HG03159 (cell line): ENCODE measurements at regions not wholly inside any gene's neighbourhood (a gene's known extent, or its start where the extent isn't known, plus 50 kb on each side); places are given as distances from the start of the nearest gene placed in this dataset.

Experiments used
- ATAC-seq: cut with Tn5 transposase; IDR thresholded peaks from one replicate; pipeline ENCODE4 v1.9.1; 2021; ENCODE audit warnings: mild to moderate bottlenecking, moderate library complexity; ENCODE audit not compliant: unreplicated experiment

- ATAC-seq = no peak
Observed at GRCh38 chr10:106213493-106213892, 951.0 kb downstream of the SORCS1 start.

GRCh38 chr10:106198275-106198674 is 966.2 kb downstream of the SORCS1 start:
- ATAC-seq = no peak

DNA sequence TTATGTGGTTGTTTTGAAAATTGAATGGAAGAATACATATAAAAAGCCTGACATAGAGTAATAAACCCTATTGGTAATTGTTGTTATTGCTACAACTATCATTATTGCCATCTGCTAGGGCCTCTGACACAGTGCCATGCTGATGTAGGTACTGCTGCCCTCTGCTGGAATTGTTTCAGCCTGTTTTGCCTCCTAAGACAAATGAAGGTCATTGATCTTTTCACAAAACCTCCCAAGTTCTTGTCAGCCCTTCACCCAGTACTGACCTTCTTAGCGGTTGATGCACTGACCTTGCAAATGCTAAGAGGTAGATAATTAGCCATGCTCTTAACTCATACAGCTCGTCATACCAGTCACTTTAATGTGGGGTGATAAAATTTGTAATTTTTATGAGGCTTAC is 975.2 kb downstream of the SORCS1 start:
- ATAC-seq = no peak

DNA sequence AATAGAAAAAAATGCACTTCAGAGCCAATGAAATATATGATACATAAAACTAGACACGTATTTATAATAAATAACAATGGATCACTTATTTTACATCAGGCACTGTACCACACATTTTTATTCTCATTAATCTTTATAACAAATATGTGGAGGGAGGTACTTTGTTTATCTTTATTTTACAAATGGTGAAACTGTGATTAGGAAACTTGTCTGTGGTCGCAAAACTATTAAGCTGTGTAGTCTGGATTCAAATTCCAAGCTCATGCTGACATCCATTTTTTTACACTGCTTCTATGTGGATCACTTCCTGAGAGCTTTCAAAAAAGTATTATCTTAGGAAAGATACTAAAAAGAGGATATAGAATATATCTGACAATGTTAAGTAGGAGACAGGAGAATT is 978.6 kb downstream of the SORCS1 start:
- no peak for ATAC-seq

GRCh38 chr10:106183041-106183440 is 981.5 kb downstream of the SORCS1 start:
- ATAC-seq = no peak

GRCh38 chr10:106182542-106182941 is 982.0 kb downstream of the SORCS1 start:
- no peak for ATAC-seq

DNA sequence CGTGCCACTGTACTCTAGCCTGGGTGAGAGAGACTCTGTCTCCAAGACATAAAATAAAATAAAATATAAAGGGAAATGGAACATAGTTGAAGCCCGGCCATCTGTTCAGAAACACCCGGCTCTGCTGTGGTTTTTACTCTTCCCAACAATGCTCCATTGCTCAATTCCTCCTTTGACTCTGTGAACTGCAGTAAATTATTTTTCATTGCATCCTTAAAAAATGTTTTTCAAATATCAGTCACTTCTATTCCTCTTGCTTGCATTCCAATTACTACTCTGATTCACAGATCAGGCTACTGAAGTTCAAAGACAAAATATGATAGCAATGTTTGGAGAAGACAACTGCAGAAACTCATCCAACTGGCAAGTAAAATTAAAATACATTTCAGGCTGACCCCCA is 983.0 kb downstream of the SORCS1 start:
- no peak for ATAC-seq

GRCh38 chr10:106179430-106179829 is 985.1 kb downstream of the SORCS1 start:
- no peak for ATAC-seq

DNA sequence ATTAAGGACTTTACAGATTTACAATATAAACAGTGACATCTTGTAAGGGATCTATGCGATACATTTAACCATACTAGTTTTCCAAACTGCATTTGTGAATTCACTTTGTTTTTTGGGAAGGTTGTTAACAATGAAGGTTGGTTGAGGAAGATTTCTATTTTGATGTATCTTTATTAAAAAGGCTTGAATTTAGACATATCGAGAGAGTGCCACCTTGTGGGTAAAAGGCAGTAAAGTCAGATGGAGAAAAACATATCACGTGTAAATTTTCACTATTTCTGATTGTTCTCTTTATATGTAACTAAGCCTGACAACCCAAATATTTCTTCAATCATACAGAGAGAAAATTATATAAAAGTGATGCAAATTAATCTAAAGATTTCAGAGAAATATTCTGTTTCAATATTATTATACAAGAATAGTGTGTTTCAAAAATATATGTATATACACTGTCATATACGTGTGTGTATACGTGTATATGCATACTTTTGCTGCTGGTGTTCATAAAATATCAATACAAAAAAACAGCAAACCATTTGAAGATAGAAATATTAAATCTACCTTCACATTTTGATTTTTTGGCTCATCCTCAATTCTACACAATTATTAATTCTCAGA is 988.6 kb downstream of the SORCS1 start:
- no peak for ATAC-seq

DNA sequence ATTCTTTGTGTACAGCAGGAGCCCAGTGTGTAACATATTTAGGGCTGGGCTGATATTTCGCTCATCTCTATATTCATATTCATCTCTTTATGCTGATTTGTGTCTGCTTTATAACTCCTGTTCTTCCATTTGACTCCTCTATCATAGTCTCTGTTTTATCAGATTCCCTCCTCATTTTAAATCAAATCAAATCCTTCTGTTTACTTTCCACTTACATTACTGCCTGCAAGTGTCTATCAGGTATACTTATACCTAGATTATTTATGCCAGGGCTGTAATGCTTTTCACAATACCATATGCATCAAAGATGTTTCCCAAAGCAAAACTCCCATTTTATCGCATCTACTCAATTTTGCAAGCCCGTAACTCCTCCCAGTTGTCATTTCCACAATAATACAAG is 990.7 kb downstream of the SORCS1 start:
- ATAC-seq = no peak

- no peak for ATAC-seq
Observed at GRCh38 chr10:106169241-106169640, 995.3 kb downstream of the SORCS1 start.

- ATAC-seq = no peak
Observed at GRCh38 chr10:106167946-106168345, 996.6 kb downstream of the SORCS1 start.

DNA sequence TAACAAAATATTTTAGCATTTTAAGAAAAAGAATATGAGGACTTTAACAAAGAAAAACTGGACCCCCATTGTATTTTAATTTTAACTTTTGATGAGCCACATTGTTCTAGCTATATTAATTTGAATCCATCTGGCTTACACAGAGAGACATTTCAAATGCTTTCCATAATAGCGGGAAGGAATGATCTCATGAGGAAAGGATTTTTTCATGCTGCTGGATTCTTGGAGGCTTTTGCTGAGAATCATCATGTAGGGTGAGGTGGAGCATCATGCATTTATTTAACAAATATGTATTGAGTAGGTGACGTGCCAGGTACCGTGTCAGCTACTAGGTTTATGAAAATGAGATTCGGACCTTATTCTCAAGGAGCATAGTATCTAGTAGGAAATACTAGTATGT is 1006.3 kb downstream of the SORCS1 start:
- no peak for ATAC-seq

GRCh38 chr10:106147021-106147420 is 1017.5 kb downstream of the SORCS1 start:
- ATAC-seq = no peak

DNA sequence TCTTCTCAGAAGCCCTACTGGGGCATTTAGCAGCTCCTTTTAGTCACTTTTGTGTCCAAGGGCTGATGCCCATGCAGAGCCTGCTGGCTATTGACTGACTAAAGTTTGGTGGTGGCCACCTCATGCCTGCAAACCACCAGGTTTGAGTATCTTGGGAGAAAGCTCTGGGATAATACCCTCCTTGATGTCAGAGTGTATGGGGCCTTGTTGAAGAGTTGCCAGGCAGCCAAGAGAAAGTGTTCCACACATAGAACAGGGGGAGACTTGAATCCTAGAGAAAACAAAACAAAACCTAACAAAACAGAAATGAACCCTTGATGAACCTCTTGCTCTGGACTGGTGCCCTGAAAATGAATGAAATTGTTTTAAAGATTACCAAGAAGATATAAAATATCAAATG is 1024.6 kb downstream of the SORCS1 start:
- no peak for ATAC-seq

DNA sequence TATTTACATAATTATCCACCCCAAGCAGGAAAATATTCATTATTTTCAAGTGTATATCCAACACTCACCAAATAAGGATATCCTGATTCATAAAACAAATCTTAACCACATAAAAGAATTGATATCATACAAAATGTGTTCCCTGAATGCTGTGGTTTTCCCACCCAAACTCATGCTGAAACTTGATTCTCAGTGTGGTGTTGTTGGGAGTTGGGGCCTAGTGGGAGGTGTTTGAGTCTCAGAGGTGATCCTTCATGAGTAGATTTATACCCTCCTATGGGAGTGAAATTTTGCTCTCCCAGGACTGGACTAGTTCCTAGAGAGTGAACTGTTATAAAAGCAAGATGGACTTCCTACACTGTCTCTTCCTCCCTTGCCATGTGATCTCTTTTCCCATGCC is 1028.3 kb downstream of the SORCS1 start:
- no peak for ATAC-seq

GRCh38 chr10:106134326-106135000 is 1030.0 kb downstream of the SORCS1 start:
- no peak for ATAC-seq

GRCh38 chr10:106133451-106133850 is 1031.1 kb downstream of the SORCS1 start:
- ATAC-seq = no peak

GRCh38 chr10:106132956-106133355 is 1031.5 kb downstream of the SORCS1 start:
- ATAC-seq = no peak

- ATAC-seq = no peak
Observed at GRCh38 chr10:106114656-106115186, 1049.8 kb downstream of the SORCS1 start.

- no peak for ATAC-seq
Observed at GRCh38 chr10:106111246-106111645, 1053.3 kb downstream of the SORCS1 start.

- no peak for ATAC-seq
Observed at GRCh38 chr10:106107706-106108105, 1056.8 kb downstream of the SORCS1 start.

DNA sequence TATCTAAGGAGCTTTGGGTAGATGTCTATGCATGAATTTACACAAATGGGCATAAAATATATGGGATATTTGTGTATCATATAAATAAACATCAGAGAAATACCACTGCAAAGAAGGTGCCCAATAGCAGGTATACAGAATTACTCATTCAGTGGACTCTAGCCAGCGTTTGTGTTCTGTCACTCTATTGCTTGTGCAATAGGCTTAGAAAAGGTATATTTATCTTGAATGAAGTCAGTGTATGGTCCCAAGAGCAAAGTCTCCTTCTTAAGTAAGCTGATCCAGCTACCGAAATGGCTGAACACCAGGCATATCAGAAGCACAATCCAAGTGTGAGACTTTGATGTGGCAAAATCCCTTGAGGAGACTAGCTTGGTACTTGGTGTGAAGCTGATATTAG is 1058.4 kb downstream of the SORCS1 start:
- no peak for ATAC-seq
